GM23248 (cell line): ENCODE measurements at regions not wholly inside any gene's neighbourhood (a gene's known extent, or its start where the extent isn't known, plus 50 kb on each side); places are given as distances from the start of the nearest gene placed in this dataset.

ENCODE experiments used
- EZH2 ChIP-seq: fragments of 200-600 bp; sonication (generic); IDR thresholded peaks from 2 replicates; pipeline ENCODE4 v1.6.1; 2018; ENCODE audit warnings: antibody characterized with exemption, mild to moderate bottlenecking; ENCODE audit not compliant: insufficient read depth, poor library complexity, severe bottlenecking
- EZH2phosphoT487 ChIP-seq: fragments of 200-600 bp; sonication (generic); IDR thresholded peaks from 2 replicates; pipeline ENCODE4 v1.6.1; 2018; ENCODE audit warnings: antibody characterized with exemption, moderate library complexity, mild to moderate bottlenecking, low read depth; ENCODE audit not compliant: insufficient read depth

- TF ChIP-seq EZH2 (no peak), EZH2phosphoT487 (no peak)
These were observed 290.5 kb upstream of the RASA1 start for GRCh38 chr5:86977190-86977589.
